ENCODE measurements at regions not wholly inside any gene's neighbourhood (a gene's known extent, or its start where the extent isn't known, plus 50 kb on each side); places are given as distances from the start of the nearest gene placed in this dataset.

DNA sequence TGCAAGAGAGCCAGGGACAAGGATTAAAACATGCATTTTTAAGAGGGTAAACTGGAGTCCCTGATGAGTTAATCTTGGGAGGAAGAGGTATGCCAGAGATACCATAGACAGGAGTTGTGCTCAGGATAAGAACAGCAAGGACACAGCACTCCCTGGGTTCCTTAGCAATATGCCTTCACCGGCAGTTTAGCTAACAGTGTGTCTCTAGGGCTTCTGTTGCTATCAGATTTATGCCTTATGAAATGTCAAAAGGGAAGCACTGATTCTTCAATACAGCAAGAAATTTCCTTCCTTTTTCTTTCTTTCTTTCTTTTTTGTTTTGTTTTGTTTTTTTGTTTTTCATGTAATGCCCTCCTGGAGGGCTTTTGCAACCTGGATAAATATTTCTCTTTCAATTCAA, 71.3 kb upstream of the LARGE1 start:
- Histone ChIP-seq H3K9ac (ENCODE audit: insufficient read depth, low read length) (no peak overlapping the region), H3K27me3 (ENCODE audit: control insufficient read depth, insufficient read depth, low read length) (no peaks in the 10 kb centered on the region), H4K20me1 (ENCODE audit: control insufficient read depth, extremely low read depth, insufficient read depth, low read length) (no peaks in the 10 kb centered on the region), H3K4me2 (ENCODE audit: extremely low read depth, insufficient read depth, low read length) (no peak overlapping the region), H3K4me1 (ENCODE audit: control insufficient read depth, extremely low read depth, insufficient read depth, low read length) (no peaks in the 10 kb centered on the region), H3K27ac (ENCODE audit: insufficient read depth, low read length) (no peak overlapping the region), H3K4me3 (replicated peaks in 1 of 4; ENCODE audit: control extremely low read depth in 1 of 4, insufficient read depth in 1 of 4, low read depth in 3 of 4, low read length in 4 of 4) (no peak overlapping the region), H2AFZ (ENCODE audit: low read length) (no peak overlapping the region), H3K79me2 (ENCODE audit: control insufficient read depth, insufficient read depth, low read length) (no peaks in the 10 kb centered on the region), H3K9me3 (ENCODE audit: control insufficient read depth, insufficient read depth, low read depth, low read length) (no peaks in the 10 kb centered on the region), H3K36me3 (ENCODE audit: control insufficient read depth, insufficient read depth, low read length) (no peaks in the 10 kb centered on the region)
- no peak for TF ChIP-seq EZH2 (IDR thresholded peaks at IDR 0.05; ENCODE audit: low read length, missing control alignments)
- TF ChIP-seq, protein P1, sequence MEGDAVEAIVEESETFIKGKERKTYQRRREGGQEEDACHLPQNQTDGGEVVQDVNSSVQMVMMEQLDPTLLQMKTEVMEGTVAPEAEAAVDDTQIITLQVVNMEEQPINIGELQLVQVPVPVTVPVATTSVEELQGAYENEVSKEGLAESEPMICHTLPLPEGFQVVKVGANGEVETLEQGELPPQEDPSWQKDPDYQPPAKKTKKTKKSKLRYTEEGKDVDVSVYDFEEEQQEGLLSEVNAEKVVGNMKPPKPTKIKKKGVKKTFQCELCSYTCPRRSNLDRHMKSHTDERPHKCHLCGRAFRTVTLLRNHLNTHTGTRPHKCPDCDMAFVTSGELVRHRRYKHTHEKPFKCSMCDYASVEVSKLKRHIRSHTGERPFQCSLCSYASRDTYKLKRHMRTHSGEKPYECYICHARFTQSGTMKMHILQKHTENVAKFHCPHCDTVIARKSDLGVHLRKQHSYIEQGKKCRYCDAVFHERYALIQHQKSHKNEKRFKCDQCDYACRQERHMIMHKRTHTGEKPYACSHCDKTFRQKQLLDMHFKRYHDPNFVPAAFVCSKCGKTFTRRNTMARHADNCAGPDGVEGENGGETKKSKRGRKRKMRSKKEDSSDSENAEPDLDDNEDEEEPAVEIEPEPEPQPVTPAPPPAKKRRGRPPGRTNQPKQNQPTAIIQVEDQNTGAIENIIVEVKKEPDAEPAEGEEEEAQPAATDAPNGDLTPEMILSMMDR (conservative IDR thresholded peaks at IDR 0.05 in 1 of 2, IDR thresholded peaks at IDR 0.05 in 1 of 2; ENCODE audit: low read depth in 1 of 2, low read length in 2 of 2) = no peak
- no peak for DNase-seq (ENCODE audit: low read depth in 2 of 2)

DNA sequence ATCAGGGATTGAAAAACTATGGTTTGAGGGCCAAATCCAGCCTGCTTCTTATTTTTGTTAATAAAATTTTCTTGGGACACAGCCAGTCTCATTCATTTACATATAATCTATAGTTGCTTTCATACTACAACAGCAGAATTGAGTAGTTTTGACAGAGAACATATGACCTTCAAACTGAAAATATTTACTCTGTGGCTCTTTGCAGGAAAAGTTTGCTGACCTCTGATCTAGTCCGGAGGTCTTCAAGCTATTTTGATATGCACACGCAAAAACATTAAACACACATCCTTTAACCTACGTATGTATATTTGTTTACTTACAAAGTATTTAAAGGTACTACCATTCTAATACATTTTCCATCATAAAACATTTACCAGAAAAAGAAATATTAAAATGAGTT, 76.5 kb upstream of the LARGE1 start:
- H3K4me2 ChIP-seq (ENCODE audit: extremely low read depth, insufficient read depth, low read length) = no peak overlapping the region

DNA sequence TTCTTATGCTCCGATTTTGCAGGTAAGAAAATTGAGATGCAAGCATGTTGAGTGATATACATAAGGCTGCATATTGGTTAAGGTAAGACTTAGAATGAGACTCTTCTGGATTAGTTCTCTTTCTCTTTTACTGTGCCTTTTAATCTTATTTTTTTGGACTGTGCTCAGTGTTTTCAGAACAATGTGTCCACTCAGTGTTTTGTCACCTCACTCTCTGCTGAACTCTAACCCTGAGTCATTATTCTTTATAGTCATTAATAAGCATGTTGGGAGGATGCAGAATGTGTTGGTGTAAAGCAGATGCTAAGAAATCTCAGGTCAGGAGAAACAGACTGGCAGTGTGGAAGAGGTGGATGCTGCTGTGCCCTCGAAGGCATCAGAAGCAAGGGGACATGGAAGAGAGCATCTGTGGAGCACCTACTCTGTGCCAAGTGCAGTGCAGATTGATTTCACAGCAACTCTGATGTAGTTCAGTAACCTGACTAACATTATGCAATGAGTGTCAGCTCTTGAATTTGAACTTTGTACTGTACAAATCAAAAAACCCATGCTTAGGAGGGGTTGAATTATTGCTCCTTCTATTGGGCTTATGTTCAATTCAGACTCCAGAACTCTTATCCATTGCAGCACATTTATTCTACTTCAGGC, 80.7 kb upstream of the LARGE1 start:
- TF ChIP-seq EZH2 (IDR thresholded peaks at IDR 0.05; ENCODE audit: low read length, missing control alignments) = no peak
- TF ChIP-seq, protein P1 (conservative IDR thresholded peaks at IDR 0.05 in 1 of 2, IDR thresholded peaks at IDR 0.05 in 1 of 2; ENCODE audit: low read depth in 1 of 2, low read length in 2 of 2) = no peak
- Histone ChIP-seq H3K9ac (ENCODE audit: insufficient read depth, low read length) (no peak overlapping the region), H2AFZ (ENCODE audit: low read length) (no peak overlapping the region), H3K27ac (ENCODE audit: insufficient read depth, low read length) (no peak overlapping the region), H3K36me3 (ENCODE audit: control insufficient read depth, insufficient read depth, low read length) (no peaks in the 10 kb centered on the region), H3K9me3 (ENCODE audit: control insufficient read depth, insufficient read depth, low read depth, low read length) (no peaks in the 10 kb centered on the region), H3K4me3 (replicated peaks in 1 of 4; ENCODE audit: control extremely low read depth in 1 of 4, insufficient read depth in 1 of 4, low read depth in 3 of 4, low read length in 4 of 4) (no peak overlapping the region), H3K4me1 (ENCODE audit: control insufficient read depth, extremely low read depth, insufficient read depth, low read length) (no peaks in the 10 kb centered on the region), H3K79me2 (ENCODE audit: control insufficient read depth, insufficient read depth, low read length) (no peaks in the 10 kb centered on the region), H3K4me2 (ENCODE audit: extremely low read depth, insufficient read depth, low read length) (no peak overlapping the region), H4K20me1 (ENCODE audit: control insufficient read depth, extremely low read depth, insufficient read depth, low read length) (no peaks in the 10 kb centered on the region), H3K27me3 (ENCODE audit: control insufficient read depth, insufficient read depth, low read length) (no peaks in the 10 kb centered on the region)
- DNase-seq (ENCODE audit: low read depth in 2 of 2) = no peak

More for the DNA sequence above, 76.5 kb upstream of the LARGE1 start:
- no peaks in the 10 kb centered on the region for H4K20me1 ChIP-seq (ENCODE audit: control insufficient read depth, extremely low read depth, insufficient read depth, low read length)
- no peak overlapping the region for H3K9ac ChIP-seq (ENCODE audit: insufficient read depth, low read length)
- H3K27ac ChIP-seq (ENCODE audit: insufficient read depth, low read length) = no peak overlapping the region
- no peak overlapping the region for H2AFZ ChIP-seq (ENCODE audit: low read length)
- no peaks in the 10 kb centered on the region for H3K9me3 ChIP-seq (ENCODE audit: control insufficient read depth, insufficient read depth, low read depth, low read length)
- H3K4me1 ChIP-seq (ENCODE audit: control insufficient read depth, extremely low read depth, insufficient read depth, low read length) = no peaks in the 10 kb centered on the region
- no peak for TF ChIP-seq EZH2 (IDR thresholded peaks at IDR 0.05; ENCODE audit: low read length, missing control alignments)
- TF ChIP-seq, protein P1 (conservative IDR thresholded peaks at IDR 0.05 in 1 of 2, IDR thresholded peaks at IDR 0.05 in 1 of 2; ENCODE audit: low read depth in 1 of 2, low read length in 2 of 2) = no peak
- H3K36me3 ChIP-seq (ENCODE audit: control insufficient read depth, insufficient read depth, low read length) = no peaks in the 10 kb centered on the region
- no peak overlapping the region for H3K4me3 ChIP-seq (replicated peaks in 1 of 4; ENCODE audit: control extremely low read depth in 1 of 4, insufficient read depth in 1 of 4, low read depth in 3 of 4, low read length in 4 of 4)
- H3K27me3 ChIP-seq (ENCODE audit: control insufficient read depth, insufficient read depth, low read length) = no peaks in the 10 kb centered on the region
- no peaks in the 10 kb centered on the region for H3K79me2 ChIP-seq (ENCODE audit: control insufficient read depth, insufficient read depth, low read length)
- DNase-seq (ENCODE audit: low read depth in 2 of 2) = no peak
